ENCODE measurements at regions not wholly inside any gene's neighbourhood (a gene's known extent, or its start where the extent isn't known, plus 50 kb on each side); places are given as distances from the start of the nearest gene placed in this dataset.
A peak's percentile ranks its signal among the peaks of the same experiment; 100 is the strongest.

DNA sequence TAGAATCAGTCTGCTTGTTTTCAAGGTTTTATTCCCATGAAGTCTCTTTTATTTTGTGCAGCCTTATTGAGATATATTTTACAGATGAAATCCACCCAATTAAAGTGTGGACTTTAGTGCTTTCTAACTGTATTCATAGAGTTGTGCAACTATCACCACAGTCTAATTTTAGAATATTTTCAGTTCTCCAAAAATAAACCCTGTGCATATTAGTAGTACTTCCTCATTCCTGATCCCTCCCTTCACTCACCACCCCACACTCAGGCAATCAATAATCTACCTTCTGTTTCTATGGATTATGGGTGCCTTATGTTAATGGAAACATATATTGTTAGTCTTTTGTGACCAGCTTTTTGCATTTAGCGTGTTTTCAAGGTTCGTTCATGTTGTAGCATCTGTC lies 185.7 kb upstream of the TMEM72 start:
- peak; percentile 45 to 75 (median 63) for DNase-seq
- peak overlapping the region in 1 of 2 donors; percentile 16 for H3K4me3 Mint-ChIP-seq
- intact Hi-C loops (cut with micrococcal nuclease): no loop called here
- Histone ChIP-seq H3K36me3 (replicated peaks in 1 of 2; ENCODE audit: control insufficient read depth in 1 of 2, insufficient read depth in 2 of 2, low read length in 2 of 2) (no peaks in the 10 kb centered on the region), H4K20me1 (ENCODE audit: insufficient read depth, low read length) (no peaks in the 10 kb centered on the region), H3K9me3 (replicated peaks in 1 of 2; ENCODE audit: control insufficient read depth in 1 of 2, insufficient read depth in 1 of 2, low read length in 2 of 2) (no peaks in the 10 kb centered on the region), H3K9ac (ENCODE audit: insufficient read depth, low read length, poor library complexity, severe bottlenecking) (no peak overlapping the region), H2AFZ (ENCODE audit: insufficient read depth, low read depth, low read length, poor library complexity, severe bottlenecking) (no peak overlapping the region), H3K4me3 (replicated peaks in 1 of 3; ENCODE audit: low read depth in 2 of 3, low read length in 3 of 3) (peak overlapping the region in 1 of 3 experiments; percentile 52), H3K27ac (ENCODE audit: low read depth in 1 of 2, low read length in 2 of 2) (no peak overlapping the region), H3K27me3 (ENCODE audit: control insufficient read depth in 2 of 2, insufficient read depth in 2 of 2, low read length in 2 of 2) (no peaks in the 10 kb centered on the region), H3K4me1 (ENCODE audit: control insufficient read depth in 1 of 2, insufficient read depth in 2 of 2, low read length in 2 of 2) (peaks cover 36 to 40% of the 10 kb centered on the region in 2 donors), H3K4me2 (replicated peaks; ENCODE audit: extremely low read depth, low read length, poor library complexity, severe bottlenecking) (peak overlapping the region; percentile 56), H3K79me2 (ENCODE audit: insufficient read depth, low read length) (no peaks in the 10 kb centered on the region)
- H3K36me3 Mint-ChIP-seq: no peaks in the 10 kb centered on the region
- TF ChIP-seq, protein P1, sequence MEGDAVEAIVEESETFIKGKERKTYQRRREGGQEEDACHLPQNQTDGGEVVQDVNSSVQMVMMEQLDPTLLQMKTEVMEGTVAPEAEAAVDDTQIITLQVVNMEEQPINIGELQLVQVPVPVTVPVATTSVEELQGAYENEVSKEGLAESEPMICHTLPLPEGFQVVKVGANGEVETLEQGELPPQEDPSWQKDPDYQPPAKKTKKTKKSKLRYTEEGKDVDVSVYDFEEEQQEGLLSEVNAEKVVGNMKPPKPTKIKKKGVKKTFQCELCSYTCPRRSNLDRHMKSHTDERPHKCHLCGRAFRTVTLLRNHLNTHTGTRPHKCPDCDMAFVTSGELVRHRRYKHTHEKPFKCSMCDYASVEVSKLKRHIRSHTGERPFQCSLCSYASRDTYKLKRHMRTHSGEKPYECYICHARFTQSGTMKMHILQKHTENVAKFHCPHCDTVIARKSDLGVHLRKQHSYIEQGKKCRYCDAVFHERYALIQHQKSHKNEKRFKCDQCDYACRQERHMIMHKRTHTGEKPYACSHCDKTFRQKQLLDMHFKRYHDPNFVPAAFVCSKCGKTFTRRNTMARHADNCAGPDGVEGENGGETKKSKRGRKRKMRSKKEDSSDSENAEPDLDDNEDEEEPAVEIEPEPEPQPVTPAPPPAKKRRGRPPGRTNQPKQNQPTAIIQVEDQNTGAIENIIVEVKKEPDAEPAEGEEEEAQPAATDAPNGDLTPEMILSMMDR (IDR thresholded peaks at IDR 0.05): no peak
- H3K27me3 Mint-ChIP-seq (ENCODE audit: low read depth in 3 of 3): peaks cover 0 to 6% (median 1%) of the 10 kb centered on the region in 3 donors
- no CpG with 5 or more reads among the region's 2 CpGs for WGBS (ENCODE audit: insufficient coverage)
- H3K9me3 Mint-ChIP-seq: peaks cover 2 to 12% (median 8%) of the 10 kb centered on the region in 7 donors
- peaks cover 43% of the 10 kb centered on the region for H3K4me1 Mint-ChIP-seq
- H3K27ac Mint-ChIP-seq: peak overlapping the region in 1 of 7 donors; percentile 52

DNA sequence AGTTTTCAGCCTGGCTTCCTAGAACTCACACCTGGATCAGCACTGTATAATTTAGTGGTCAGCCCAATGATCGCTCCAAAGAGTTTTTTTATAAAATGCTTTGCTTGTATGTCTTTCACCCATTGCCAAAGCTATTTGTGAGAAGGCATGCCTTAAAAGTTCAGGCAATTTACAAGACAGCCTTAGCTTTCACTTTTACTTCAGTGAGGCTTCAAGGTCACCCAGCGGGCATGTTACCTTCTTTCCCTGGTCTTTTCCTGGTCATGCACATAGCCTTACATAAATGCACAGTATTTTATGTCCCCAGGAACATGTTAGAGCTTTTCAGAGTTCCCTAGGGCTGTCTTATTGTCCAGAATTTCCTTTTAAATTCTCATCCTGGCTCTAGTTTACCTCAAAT lies 179.9 kb upstream of the TMEM72 start:
- Mint-ChIP-seq H3K27ac (no peak overlapping the region), H3K4me3 (no peak overlapping the region), H3K27me3 (ENCODE audit: low read depth in 3 of 3) (no peaks in the 10 kb centered on the region), H3K36me3 (no peaks in the 10 kb centered on the region), H3K4me1 (peaks cover 6% of the 10 kb centered on the region), H3K9me3 (peaks cover 3 to 18% (median 11%) of the 10 kb centered on the region in 7 donors)
- intact Hi-C loops (cut with micrococcal nuclease): no loop called here
- Histone ChIP-seq H2AFZ (ENCODE audit: insufficient read depth, low read depth, low read length, poor library complexity, severe bottlenecking) (no peak overlapping the region), H3K79me2 (ENCODE audit: insufficient read depth, low read length) (no peaks in the 10 kb centered on the region), H3K27me3 (ENCODE audit: control insufficient read depth in 2 of 2, insufficient read depth in 2 of 2, low read length in 2 of 2) (no peaks in the 10 kb centered on the region), H3K9me3 (replicated peaks in 1 of 2; ENCODE audit: control insufficient read depth in 1 of 2, insufficient read depth in 1 of 2, low read length in 2 of 2) (no peaks in the 10 kb centered on the region), H3K4me1 (ENCODE audit: control insufficient read depth in 1 of 2, insufficient read depth in 2 of 2, low read length in 2 of 2) (no peaks in the 10 kb centered on the region), H3K27ac (ENCODE audit: low read depth in 1 of 2, low read length in 2 of 2) (no peak overlapping the region), H3K4me3 (replicated peaks in 1 of 3; ENCODE audit: low read depth in 2 of 3, low read length in 3 of 3) (no peak overlapping the region), H3K36me3 (replicated peaks in 1 of 2; ENCODE audit: control insufficient read depth in 1 of 2, insufficient read depth in 2 of 2, low read length in 2 of 2) (no peaks in the 10 kb centered on the region), H3K4me2 (replicated peaks; ENCODE audit: extremely low read depth, low read length, poor library complexity, severe bottlenecking) (no peak overlapping the region), H3K9ac (ENCODE audit: insufficient read depth, low read length, poor library complexity, severe bottlenecking) (no peak overlapping the region), H4K20me1 (ENCODE audit: insufficient read depth, low read length) (no peaks in the 10 kb centered on the region)
- 100% methylated on average over 1 of the region's 2 CpGs for WGBS (ENCODE audit: insufficient coverage)
- TF ChIP-seq, protein P1 (IDR thresholded peaks at IDR 0.05): no peak
- no peak for DNase-seq

All from CD14-positive monocyte (primary cell).